HG02840 (cell line): ENCODE measurements at regions not wholly inside any gene's neighbourhood (a gene's known extent, or its start where the extent isn't known, plus 50 kb on each side); places are given as distances from the start of the nearest gene placed in this dataset.
"Not testable (repeated sequence)": the region's sequence is repeated elsewhere in the genome, so short reads cannot be mapped to it uniquely, and the experiment has no call there.

Experiments
- ATAC-seq: cut with Tn5 transposase; IDR thresholded peaks from one replicate; pipeline ENCODE4 v1.9.1; 2021; ENCODE audit warnings: mild to moderate bottlenecking, moderate library complexity, moderate number of reproducible peaks; ENCODE audit not compliant: unreplicated experiment, low FRiP score

DNA sequence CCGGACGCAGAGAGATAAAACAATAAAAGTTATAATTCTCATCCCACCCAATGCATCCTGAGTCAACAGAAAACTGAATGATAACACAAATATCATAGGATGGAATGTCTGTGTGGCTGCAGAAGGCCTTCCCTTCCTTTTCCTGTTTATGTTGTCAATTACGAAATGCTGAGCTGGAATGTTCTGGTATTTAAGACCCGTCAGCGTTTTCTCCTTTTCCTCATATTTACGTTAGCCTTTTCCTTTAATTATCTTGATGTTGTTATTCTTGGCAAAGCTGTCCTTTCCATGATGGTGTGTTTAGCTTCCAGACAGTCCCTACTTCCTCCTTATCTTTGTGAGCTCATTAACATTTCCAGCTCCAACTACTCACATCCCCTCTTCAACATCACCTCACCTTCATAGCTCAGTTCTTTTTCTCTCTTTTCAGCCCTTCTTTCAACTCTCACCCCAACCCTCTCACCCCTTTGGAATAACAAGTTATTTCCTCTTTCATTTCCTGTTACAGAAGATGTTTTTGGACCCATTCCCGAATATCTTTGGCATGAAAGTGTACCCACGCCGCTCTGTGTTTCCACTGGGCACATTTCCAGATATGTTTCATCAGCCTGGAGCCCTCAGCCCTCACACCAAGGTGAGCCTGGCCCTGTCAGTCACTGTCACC, 221.6 kb downstream of the NR2F1-AS1 start:
- no peak for ATAC-seq

DNA sequence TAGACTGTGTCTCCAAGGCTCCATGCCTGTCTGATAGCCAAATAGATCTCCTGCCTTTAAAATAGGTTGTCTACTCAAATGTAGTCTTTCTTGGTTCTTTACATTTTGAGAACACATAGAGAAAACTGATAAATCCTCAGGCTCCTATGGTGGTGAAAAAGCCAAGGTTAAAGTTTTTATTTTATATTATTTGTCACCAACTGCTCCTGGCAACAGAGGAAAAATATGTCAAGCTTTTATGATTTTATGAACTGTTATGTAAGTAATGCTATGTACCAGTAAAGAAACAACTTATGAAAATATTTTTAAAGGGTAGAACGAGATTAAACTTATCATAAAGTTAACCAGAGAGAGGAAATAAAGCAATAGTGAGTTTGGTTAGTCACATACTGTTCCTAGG, 222.8 kb downstream of the NR2F1-AS1 start:
- no peak for ATAC-seq

DNA sequence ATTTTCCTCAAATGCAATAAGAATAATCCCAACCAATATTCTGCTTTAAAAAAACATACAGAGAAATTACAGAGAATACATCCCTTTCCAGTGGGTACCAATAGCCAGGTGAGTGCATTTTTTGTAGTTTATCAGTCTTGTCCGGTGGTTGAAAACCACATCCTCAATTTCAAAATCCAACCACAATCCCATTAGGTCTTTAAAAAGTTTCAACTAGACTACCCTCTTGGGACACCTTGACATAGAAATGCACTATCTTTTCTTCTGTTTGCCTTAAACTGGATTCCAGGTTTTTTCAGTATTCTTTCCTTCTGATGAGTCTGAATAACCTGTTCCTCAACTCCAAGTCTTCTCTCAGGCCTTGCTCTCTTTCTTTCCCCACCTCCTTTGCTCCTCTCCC, 223.3 kb downstream of the NR2F1-AS1 start:
- no peak for ATAC-seq

DNA sequence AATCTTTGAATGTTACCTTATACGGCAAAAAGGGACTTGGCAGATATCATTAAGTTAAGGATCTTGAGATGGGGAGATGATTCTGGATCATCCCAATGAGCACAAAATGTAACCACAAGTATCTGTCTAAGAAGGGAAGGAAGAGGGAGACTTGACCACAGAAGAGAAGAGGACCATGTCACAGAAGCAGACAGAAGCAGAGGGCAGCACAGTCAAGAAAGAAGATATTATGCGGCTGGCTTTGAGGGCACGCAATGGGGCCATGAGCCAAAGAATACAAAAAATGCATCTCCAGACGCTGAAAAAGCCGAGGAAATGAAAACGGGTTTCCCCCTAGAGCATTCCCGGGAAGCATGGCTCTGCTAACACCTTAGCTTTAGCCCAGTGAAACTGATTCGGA, 225.3 kb downstream of the NR2F1-AS1 start:
- ATAC-seq = no peak

DNA sequence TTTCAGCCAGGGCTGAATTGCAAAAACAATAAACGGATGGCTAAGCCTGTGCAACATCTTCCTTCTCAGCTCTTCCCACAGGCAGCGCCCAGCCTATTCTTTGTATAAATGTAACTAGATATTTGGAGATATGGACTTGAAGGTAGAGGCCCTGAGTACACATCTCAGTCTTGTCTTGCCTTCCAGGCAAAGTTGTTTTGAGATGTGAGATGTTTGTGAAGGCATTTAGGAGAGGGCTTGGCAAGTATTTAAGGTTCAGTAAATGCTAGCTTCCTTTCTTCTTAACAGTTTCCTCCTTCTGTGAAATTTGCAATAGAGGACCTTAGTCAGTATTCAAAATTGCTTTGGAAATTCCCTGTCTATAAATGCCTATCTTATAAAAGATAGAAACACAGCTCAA, 228.8 kb downstream of the NR2F1-AS1 start:
- ATAC-seq = no peak

DNA sequence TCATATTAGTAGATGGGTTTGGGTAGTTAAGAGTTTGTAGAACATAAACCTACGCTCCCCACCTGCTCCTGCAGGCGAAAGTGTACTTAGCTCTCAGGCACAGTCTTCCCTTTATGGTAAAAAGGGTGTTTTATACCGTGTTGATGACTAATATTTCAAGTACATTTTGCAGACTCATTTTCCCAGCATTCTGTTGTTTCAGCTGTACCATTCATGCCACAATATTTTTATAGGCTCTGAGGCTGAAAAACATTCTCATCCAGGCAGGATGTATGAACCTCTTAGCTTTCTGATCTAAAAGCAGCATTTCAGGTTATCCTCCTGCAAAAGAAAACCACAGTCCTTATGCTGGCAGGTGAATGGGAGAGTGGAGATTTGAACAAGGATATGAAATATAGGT, 231.4 kb downstream of the NR2F1-AS1 start:
- no peak for ATAC-seq

DNA sequence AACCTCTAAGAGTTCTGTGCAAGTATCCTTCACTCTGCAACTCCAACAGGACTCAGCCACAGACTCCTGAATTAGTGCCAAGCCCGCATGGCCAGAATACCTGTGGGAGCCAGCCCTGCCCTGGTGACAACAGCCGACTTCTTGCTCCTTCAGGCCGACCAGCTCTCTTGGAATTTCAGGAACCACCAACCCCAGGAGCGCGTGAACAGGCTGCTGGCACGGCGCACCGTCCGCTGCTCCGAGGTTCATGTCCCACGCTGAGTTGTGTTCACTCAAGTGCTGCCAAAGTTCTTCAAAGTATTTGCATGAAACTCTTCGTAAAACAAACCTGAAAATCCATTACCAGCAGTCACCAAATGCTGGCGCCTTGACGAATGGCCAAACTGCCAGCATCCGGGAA, 232.8 kb downstream of the NR2F1-AS1 start:
- no peak for ATAC-seq

DNA sequence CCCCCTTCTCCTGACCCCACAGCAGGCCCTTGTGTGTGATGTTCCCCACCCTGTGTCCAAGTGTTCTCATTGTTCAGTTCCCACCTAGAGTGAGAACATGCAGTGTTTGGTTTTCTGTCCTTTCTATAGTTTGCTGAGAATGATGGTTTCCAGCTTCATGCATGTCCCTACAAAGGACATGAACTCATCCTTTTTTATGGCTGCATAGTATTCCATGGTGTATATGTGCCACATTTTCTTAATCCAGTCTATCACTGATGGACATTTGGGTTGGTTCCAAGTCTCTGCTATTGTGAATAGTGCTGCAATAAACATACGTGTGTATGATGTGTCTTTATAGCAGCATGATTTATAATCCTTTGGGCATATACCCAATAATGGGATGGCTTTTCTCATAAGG, 234.2 kb downstream of the NR2F1-AS1 start:
- not testable (repeated sequence) for ATAC-seq

DNA sequence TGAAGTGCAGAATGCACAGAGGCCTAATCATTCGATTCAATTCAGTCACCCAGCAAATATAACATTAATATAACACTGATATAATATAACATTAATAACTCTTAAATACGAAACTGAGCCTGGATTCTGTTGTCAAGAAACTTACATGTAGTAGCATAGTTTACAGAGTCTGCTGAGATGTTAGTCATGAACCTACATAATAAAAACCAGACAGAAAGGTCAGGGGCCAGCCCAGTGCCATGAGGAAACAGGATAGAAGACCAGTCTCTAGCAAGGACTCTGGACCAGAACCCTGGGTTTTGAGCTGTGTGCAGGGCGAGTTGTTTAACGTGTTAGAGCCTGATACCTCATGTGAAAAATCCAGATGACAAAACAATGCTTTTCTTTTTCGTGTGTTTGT, 234.7 kb downstream of the NR2F1-AS1 start:
- no peak for ATAC-seq

DNA sequence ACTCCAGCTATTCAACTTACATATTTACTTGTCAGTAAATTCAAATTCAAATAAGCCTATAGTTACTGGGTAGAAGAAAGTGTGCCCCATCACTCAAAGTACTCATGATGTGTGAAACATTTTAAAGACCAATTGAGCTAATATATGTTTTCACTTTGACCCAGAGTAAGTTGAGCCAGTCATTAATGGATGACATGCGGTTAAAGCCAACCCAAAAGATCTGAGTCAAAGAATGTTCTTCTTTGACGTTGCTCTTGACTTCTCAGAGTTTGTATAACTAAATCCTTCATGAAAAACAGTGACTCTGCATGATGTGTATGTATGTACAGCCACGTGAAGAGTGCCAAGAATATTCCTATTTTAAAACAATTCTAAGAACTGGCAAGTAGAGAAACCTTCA, 237.4 kb downstream of the NR2F1-AS1 start:
- ATAC-seq = no peak

DNA sequence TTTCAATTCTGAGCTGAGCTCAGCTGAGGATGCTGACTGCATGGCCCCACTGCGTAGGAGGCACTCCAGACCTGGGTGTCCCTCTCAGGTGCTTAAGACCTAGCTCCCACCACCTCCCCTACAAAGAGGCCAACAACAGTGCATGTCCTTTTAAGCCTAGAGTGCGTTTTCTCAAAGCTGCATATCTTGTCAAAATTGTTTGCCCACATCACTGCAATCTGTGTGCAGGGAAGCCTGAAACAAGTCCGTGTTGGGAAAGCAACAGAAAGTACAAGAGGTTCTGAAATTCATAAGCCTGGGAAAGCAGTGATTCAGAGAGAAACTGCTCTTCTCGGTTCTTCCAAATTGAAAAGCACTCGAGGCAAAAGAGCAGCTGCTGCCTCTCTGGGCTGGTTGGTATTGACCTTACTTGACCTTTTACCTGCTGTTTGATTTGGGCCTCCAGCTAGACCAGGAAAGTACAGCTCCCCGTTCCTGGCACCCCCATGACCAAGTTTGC, 238.4 kb downstream of the NR2F1-AS1 start:
- ATAC-seq = no peak

DNA sequence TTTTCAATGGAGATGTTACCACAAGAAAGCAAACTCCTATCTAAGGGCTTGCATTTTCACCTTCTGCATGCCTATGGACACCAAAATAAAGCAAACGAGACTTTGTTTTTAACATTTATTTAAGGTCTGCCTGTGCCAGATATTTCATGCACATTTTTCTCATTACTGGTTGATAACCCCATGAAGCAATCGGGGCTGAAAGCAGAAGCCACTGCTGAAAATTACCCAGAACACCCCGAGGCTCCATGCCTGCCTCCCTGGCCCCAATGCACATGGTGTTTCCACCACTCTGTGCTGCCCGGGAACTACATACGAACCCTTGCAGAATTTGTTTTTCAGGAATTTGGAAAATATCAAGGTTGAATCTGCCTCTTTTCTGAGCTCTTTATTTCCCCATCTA, 240.1 kb downstream of the NR2F1-AS1 start:
- no peak for ATAC-seq

DNA sequence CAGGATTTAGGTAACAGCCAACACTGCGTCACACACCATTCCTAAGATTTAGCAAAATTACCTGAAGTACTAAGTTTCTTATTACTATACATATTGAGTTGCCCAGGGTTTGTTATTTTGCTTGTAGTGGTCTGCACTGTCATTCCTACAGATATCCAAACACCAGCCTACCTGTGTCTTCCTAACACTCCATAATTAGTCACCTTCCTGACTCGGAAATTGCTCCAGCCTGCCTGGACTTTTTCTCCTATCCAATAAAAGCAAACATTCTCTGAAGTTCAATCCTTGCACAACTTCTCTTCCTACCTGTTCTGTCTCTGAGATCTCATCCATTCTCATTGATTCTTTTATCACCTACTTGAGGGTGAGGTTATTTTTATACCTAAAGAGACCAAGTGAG, 243.9 kb downstream of the NR2F1-AS1 start:
- ATAC-seq = no peak

DNA sequence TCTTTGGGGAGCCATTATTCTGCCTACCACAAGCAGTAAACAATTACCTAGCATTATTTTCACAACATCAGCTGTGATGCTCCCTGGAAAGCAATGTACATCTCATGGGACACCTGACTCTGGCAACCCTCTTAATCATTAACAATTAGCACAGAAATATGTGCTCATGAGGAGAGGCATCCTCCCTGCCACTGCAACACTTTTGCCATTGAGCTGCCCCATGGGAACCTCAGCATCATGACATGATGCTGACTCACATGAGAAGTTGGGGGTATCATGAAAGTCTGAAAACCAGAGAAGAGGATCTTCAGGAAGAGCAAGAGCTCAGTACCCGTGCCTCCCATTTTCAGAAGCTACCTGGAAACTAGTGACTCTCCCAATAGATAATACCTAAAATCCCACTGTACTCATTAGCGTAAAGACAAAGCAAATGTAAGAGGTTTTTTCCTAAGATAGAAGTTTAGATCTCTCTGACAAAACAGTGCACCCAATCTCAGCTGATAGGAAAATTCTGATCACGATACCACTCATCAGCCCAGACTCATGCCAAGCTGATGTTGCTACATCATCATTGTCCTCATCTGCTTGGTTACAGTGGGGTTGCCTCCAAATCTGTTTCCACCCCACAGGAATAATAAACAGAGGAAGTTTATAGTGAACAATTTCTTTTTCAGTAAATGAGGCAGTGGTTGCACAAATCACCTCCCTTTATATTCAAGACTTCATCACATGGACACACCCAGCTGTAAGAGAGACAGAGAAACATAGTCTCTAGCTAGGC, 244.5 kb downstream of the NR2F1-AS1 start:
- no peak for ATAC-seq

DNA sequence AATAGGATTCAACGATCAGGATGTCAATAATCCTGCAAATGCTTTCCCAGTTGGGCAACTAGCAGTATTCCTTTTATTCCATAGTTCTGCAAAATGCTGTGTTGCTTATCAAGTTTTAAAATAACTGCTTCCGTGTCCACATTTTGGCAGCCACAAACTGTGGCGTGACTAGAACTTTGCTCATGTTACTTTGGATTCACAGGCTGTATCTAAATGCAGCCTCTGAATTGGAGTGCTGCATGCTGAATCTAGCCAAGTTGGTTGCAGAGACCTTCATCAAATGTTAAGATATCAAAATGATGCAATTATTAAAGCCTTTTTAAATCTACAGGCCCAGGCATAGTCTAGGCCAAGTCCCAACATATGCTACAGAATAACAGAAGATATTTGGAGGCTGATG, 249.2 kb downstream of the NR2F1-AS1 start:
- ATAC-seq = no peak

DNA sequence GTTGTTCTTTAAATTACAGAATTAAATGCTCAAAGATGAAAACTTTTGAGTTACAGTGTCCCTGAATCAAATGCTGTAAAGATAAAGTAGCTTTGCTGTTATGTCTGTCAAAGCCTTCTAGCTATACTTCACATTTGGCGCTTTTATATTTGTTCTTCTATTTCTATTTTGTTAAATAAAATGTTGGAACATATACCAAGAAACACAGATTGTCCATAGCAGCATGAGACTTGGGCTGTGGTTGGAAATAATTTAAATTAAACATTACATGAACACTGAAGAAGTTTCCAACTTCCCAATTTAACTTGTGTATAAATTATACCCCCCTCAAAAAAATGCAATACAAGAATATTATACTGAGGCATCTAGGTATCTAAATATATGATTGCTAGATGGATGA, 249.8 kb downstream of the NR2F1-AS1 start:
- ATAC-seq = no peak

DNA sequence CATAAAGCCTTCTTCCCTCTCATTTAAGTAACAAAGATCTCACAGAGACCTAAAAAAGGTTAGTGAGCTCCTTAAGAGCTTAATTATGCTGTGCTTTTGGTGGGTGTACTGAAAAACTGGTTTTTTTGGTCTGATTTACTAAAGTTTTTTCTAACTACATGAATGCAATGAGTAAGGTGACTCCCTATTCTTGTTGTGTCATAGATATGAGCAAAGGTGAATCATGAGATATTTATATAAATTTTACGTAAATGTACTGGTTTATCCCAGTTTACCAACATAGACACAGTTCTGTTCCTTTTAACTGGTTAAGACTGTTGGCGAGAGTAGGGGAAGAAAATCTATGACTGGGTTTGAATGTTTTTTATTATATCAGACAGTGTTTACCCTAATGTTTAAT, 250.5 kb downstream of the NR2F1-AS1 start:
- ATAC-seq = no peak

DNA sequence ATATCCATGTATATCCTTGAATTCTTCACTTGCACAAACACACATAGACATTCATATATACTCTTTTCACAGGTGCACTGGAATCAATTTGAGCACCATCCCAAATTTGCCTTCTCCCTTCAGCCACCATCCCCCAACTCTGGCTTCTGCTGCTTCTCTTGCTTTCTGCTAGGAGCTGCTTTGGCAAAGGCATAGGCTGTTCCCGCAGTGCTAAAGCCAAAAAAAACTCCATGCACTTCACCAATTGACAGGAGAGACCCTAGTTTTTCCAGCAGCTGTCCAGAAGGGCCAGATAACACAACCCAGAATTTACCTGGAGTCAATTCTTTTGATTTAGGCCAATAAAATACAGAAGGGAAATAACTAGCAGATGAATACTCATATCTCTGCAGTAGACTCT, 251.3 kb downstream of the NR2F1-AS1 start:
- no peak for ATAC-seq

DNA sequence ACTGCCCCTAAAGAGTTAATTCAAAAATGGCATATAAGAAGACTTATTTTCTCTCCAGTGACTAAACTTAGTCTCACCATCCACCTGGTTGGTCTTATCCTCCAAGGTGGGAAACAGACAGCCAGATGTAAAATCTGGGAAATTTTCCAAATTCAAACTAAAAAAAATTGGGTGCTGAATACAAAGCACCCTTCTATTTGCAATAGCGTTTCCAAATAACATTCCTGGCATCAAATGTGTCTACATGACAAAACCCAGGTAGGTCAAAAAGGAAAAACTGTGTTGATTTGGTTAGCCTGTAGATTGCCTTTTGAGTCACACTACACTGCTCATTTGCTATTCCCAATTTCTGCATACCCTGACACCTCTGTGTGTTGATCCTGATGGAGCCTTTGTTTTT, 252.2 kb downstream of the NR2F1-AS1 start:
- no peak for ATAC-seq

DNA sequence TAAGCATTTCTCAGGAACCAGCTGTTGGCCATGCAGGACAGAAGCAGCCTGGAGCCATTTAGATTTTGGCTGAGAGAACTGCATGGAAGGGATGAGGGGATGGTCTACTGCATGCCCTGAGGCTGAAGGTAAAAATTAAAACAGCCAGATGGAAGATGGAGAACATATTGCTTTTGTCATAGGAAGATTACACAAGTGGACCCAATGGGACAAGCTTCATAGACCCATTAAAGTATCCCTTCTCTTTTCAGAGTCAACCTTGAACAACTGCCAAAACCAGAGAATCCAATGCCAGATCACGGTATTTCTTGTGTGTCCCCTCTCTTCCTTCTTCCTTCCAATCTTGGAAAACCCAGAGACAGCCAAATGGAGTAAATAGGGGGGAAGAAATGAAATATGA, 253.4 kb downstream of the NR2F1-AS1 start:
- ATAC-seq = no peak

DNA sequence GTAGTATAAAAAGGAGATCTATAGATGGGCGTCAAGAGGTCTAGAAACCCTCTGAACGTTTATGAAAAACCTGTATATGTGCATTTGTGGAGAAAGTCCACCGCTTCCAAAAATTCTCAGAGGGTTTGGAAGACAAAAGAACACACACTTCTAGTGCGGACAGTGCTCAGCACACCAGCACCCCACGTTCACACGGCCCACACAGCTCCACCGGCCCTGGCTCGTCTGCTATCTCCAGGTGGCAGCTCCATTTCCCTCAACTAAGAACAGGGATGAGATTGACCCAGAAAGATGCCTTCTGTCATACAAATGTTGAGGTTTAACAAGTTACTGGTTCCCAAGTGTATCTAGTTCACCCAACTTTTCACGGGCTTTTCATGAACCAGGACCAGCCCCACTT, 255.1 kb downstream of the NR2F1-AS1 start:
- no peak for ATAC-seq
